ENCODE measurements at regions not wholly inside any gene's neighbourhood (a gene's known extent, or its start where the extent isn't known, plus 50 kb on each side); places are given as distances from the start of the nearest gene placed in this dataset.

GRCh38 chr9:14530366-14530765 lies 162.9 kb downstream of the ZDHHC21 start:
- Histone ChIP-seq H3K9me1 (replicated peaks; ENCODE audit: control insufficient read depth, extremely low read depth, insufficient read depth, low read length) (no peaks in the 10 kb centered on the region), H3K4me3 (replicated peaks in 1 of 3; ENCODE audit: insufficient read depth in 1 of 3, low read depth in 1 of 3, low read length in 3 of 3) (no peak overlapping the region), H3K9me3 (replicated peaks; ENCODE audit: control insufficient read depth, insufficient read depth, low read length) (no peaks in the 10 kb centered on the region), H3K4me1 (ENCODE audit: control insufficient read depth, extremely low read depth, insufficient read depth, low read length) (no peaks in the 10 kb centered on the region), H4K20me1 (replicated peaks; ENCODE audit: control insufficient read depth, extremely low read depth, insufficient read depth, low read length) (no peaks in the 10 kb centered on the region), H3K27me3 (ENCODE audit: control insufficient read depth in 2 of 2, insufficient read depth in 2 of 2, low read length in 2 of 2) (peaks cover 0 to 17% of the 10 kb centered on the region in 2 experiments), H3K36me3 (ENCODE audit: control insufficient read depth in 2 of 2, extremely low read depth in 1 of 2, insufficient read depth in 2 of 2, low read length in 2 of 2) (no peaks in the 10 kb centered on the region), H3K4me2 (ENCODE audit: insufficient read depth, low read length) (no peak overlapping the region), H2AFZ (ENCODE audit: low read depth, low read length) (no peak overlapping the region), H3K79me2 (ENCODE audit: control insufficient read depth, insufficient read depth, low read length) (no peaks in the 10 kb centered on the region), H3K27ac (ENCODE audit: insufficient read depth, low read depth, low read length) (no peak overlapping the region), H3K9ac (replicated peaks; ENCODE audit: extremely low read depth, insufficient read depth, low read length) (no peak overlapping the region)
- ChIA-PET CTCF (no interaction called here), POLR2A (no interaction called here)
- FAIRE-seq (no peak), DNase-seq (ENCODE audit: low read depth, low spot score) (no peak)
- TF ChIP-seq POLR2A (IDR thresholded peaks at IDR 0.05; ENCODE audit: low read depth, low read length) (no peak), EZH2 (IDR thresholded peaks at IDR 0.05; ENCODE audit: borderline replicate concordance, low read depth, low read length, severe bottlenecking) (no peak), POLR2AphosphoS5 (IDR thresholded peaks at IDR 0.05; ENCODE audit: insufficient read depth, low read depth, low read length) (no peak), FOS (IDR thresholded peaks at IDR 0.05; ENCODE audit: borderline replicate concordance, insufficient read depth, low read length) (no peak), CTCF (IDR thresholded peaks at IDR 0.05; ENCODE audit: extremely low read depth in 1 of 2, insufficient read depth in 1 of 2, low read depth in 1 of 2, low read length in 2 of 2) (no peak)
- intact Hi-C loops (cut with micrococcal nuclease) (no loop called here), dilution Hi-C loops (cut with MboI; ENCODE audit: extremely low pct_ligation_motif_present, low sequenced_read_pairs) (no loop called here)
- BruUV-seq (replicated peaks) = no TSS peak

GRCh38 chr9:14529629-14530028 lies 163.6 kb downstream of the ZDHHC21 start:
- Histone ChIP-seq H3K27me3 (ENCODE audit: control insufficient read depth in 2 of 2, insufficient read depth in 2 of 2, low read length in 2 of 2) (peaks cover 0 to 10% of the 10 kb centered on the region in 2 experiments), H4K20me1 (replicated peaks; ENCODE audit: control insufficient read depth, extremely low read depth, insufficient read depth, low read length) (no peaks in the 10 kb centered on the region), H3K27ac (ENCODE audit: insufficient read depth, low read depth, low read length) (no peak overlapping the region), H3K9me1 (replicated peaks; ENCODE audit: control insufficient read depth, extremely low read depth, insufficient read depth, low read length) (no peaks in the 10 kb centered on the region), H3K4me3 (replicated peaks in 1 of 3; ENCODE audit: insufficient read depth in 1 of 3, low read depth in 1 of 3, low read length in 3 of 3) (no peak overlapping the region), H3K4me1 (ENCODE audit: control insufficient read depth, extremely low read depth, insufficient read depth, low read length) (no peaks in the 10 kb centered on the region), H3K4me2 (ENCODE audit: insufficient read depth, low read length) (no peak overlapping the region), H3K9me3 (replicated peaks; ENCODE audit: control insufficient read depth, insufficient read depth, low read length) (no peaks in the 10 kb centered on the region), H3K79me2 (ENCODE audit: control insufficient read depth, insufficient read depth, low read length) (no peaks in the 10 kb centered on the region), H3K36me3 (ENCODE audit: control insufficient read depth in 2 of 2, extremely low read depth in 1 of 2, insufficient read depth in 2 of 2, low read length in 2 of 2) (no peaks in the 10 kb centered on the region), H2AFZ (ENCODE audit: low read depth, low read length) (no peak overlapping the region), H3K9ac (replicated peaks; ENCODE audit: extremely low read depth, insufficient read depth, low read length) (no peak overlapping the region)
- no TSS peak for BruUV-seq (replicated peaks)
- ChIA-PET CTCF (no interaction called here), POLR2A (no interaction called here)
- FAIRE-seq = no peak
- intact Hi-C loops (cut with micrococcal nuclease) = no loop called here
- TF ChIP-seq CTCF (IDR thresholded peaks at IDR 0.05; ENCODE audit: extremely low read depth in 1 of 2, insufficient read depth in 1 of 2, low read depth in 1 of 2, low read length in 2 of 2) = no peak
- no peak for TF ChIP-seq EZH2 (IDR thresholded peaks at IDR 0.05; ENCODE audit: borderline replicate concordance, low read depth, low read length, severe bottlenecking)
- no peak for TF ChIP-seq POLR2AphosphoS5 (IDR thresholded peaks at IDR 0.05; ENCODE audit: insufficient read depth, low read depth, low read length)
- dilution Hi-C loops (cut with MboI; ENCODE audit: extremely low pct_ligation_motif_present, low sequenced_read_pairs) = no loop called here
- no peak for DNase-seq (ENCODE audit: low read depth, low spot score)
